HG02759 (cell line): ENCODE measurements at regions not wholly inside any gene's neighbourhood (a gene's known extent, or its start where the extent isn't known, plus 50 kb on each side); places are given as distances from the start of the nearest gene placed in this dataset.

ENCODE experiments used
- ATAC-seq: cut with Tn5 transposase; IDR thresholded peaks from one replicate; pipeline ENCODE4 v1.9.1; 2021; ENCODE audit warnings: mild to moderate bottlenecking, moderate library complexity; ENCODE audit not compliant: unreplicated experiment

- no peak for ATAC-seq
Observed at GRCh38 chr18:48488388-48488850, 50.4 kb upstream of the CTIF start.

DNA sequence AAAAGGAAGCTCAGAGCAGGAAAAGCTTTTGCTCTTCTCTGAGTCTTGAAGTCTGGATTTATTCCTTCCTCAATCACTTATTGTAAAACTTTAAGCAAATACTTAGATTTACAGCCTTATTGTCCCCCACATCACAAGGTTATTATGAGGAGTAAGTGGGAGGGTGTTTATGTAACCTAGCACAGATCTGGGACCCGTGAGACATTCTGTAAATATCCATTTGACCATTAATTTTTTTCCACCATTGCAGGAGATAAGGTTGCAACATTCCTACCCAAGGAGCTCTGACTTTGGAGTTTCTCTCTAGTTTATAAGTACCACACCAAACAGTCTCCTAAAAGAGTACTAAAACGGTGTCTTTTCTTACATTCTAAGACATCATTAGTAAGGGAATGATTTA lies 52.1 kb upstream of the CTIF start:
- ATAC-seq: no peak

DNA sequence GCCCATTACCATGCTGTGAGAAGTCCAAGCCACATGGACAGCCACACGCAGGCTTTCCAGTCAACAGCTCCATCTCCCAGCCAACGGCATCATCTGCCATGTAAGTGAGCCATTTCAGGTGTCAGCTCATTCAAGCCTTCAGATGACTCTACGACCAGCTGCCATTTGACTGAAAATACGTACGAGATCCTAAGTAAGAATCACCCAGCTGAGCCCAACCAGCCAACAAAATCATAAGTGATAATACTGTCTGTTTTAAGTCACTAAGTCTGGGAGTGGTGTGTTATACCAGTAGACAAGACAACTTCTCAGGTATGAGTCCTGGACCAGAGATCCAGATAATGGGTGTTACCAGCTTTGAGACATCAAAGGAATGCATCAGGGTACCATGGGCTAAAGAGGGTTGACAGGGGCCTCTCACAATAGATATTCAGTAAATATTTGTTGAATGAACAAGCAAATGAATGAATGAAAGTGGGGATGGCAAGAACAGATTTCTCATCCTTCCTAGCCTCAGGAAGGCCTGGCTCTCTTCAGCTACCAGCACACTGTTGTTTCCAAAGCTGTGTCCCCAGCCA lies 52.9 kb upstream of the CTIF start:
- ATAC-seq: no peak

GRCh38 chr18:48481092-48481491 lies 57.7 kb upstream of the CTIF start:
- ATAC-seq: no peak

DNA sequence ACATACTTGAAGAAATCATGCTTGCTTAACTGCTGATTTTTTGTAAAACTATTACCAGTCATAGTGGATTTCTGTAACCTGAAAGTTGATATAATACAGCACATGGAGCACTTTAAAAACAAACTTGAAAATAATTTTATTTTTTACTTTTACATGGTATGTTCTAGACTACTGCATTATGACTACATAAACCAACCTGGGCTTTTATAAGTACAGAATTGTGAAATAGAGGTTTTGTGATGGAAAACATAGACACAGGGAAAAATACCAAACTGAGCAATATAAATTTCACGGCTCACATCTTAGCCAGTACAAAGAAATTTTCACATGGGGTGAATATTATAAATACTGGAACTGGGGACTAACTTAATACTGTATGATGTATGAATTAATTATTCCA lies 59.3 kb upstream of the CTIF start:
- ATAC-seq: no peak

DNA sequence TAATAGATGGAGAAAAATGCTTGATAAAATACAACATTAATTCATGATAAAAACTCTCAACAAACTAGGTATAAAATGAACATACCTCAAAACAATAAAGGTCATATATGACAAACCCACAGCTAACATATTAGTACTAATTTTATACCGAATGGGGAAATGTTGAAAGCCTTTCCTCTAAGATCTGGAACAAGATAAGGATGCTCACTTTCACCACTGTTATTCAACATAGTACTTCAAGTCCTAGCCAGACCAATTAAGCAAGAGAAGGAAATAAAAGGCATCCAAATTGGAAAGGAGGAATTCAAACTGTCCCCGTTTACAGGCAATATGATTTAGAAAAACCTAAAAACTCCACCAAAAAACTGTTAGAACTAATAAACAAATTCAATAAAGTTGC lies 61.5 kb upstream of the CTIF start:
- ATAC-seq: no peak

GRCh38 chr18:48476550-48476917 lies 62.3 kb upstream of the CTIF start:
- ATAC-seq: no peak

DNA sequence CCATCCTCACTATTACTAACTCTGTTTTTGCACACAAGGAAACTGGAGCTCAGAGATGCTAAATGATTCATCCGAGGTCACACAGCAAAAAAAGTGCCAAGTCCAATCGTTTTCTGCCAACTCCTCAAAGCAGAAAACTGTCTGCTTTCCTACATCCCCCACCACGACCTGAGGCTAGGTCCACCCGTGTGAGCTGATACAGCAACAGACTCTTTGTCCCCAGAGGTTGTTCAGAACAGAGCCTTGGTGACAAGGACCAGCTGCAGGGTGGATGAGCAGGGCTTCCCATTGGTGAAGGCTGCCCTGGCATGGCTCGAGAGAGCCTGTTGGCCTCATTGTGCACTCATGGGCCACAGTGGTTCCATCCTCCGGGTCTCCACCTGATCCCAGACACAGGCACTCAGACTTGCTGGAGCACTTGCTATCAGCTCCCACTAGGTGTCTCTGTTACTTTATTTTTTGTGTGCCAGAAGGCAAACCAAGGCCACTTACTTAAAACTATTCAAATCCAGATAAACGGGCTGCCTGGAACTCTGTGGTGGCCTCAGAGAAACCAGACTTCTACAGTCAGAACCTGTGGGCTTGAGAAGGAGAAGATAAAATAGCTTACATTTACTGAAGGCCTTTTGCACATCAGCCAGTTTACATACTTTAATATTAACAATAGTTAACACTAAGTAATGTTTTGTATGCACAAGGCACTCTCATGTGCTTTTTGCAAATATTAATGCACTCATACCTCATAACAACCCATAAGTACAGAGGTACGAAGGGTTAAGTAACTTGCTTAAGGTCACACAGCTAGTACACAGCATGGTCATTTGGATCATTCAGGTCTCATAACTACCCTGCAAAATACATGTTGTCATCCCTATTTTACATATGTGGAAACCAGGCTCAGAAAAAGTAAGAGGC lies 62.9 kb upstream of the CTIF start:
- ATAC-seq: peak; percentile 45

GRCh38 chr18:48473816-48474215 lies 64.6 kb upstream of the ZBTB7C start:
- no peak for ATAC-seq

- no peak for ATAC-seq
Observed at GRCh38 chr18:48472610-48473009, 63.4 kb upstream of the ZBTB7C start.

- no peak for ATAC-seq
Observed at GRCh38 chr18:48470484-48471180, 61.4 kb upstream of the ZBTB7C start.

DNA sequence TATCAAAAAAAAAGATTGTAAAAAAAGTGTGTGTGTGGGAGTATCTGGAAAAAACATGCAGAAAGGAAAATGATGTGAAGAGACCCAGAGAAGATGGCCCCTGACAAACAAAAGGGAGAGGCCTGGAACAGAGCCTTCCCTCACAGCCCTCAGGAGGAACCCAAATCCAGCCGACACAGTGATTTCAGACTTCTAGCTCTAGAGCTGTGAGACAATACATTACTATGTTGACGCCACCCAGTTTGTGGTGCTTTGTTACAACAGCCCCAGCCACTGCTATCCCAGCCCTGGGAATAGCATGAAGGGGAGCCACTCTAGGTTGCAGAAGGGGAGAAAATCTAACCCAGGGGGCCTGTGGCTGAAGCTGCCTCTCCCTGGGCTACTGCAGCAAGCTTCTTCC lies 59.0 kb upstream of the ZBTB7C start:
- no peak for ATAC-seq

- no peak for ATAC-seq
Observed at GRCh38 chr18:48467231-48467630, 58.0 kb upstream of the ZBTB7C start.

GRCh38 chr18:48462510-48462909 lies 53.3 kb upstream of the ZBTB7C start:
- no peak for ATAC-seq

DNA sequence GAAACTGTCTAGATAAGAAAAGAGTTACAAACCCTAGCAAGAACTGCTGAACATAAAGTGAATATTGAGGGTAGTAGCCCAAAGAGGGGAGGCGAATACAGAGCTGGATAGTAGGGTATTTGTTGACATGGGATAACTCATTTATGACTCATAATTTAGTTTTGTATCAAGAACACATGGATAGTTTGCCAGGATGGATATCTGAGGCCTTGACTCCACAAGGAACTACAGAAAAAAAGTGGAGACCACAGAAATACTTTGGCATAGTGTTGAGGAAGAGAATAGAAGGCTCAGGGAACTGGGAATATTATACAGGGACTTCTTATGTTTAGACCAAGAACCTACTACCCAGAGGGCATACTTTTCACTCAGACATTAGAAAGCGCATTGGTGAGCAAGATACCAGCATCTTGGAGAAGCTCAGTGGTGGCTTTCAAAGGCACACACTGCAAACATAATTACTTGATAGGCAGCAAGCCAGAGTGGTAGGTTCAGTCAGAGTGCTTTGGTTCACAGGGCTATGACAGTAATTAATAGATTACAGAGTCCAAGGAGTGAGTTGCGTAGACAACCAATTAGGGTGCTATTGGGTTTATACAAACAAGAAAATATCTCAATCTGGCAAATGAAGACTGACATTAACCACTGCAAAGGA lies 51.9 kb upstream of the ZBTB7C start:
- ATAC-seq: no peak

DNA sequence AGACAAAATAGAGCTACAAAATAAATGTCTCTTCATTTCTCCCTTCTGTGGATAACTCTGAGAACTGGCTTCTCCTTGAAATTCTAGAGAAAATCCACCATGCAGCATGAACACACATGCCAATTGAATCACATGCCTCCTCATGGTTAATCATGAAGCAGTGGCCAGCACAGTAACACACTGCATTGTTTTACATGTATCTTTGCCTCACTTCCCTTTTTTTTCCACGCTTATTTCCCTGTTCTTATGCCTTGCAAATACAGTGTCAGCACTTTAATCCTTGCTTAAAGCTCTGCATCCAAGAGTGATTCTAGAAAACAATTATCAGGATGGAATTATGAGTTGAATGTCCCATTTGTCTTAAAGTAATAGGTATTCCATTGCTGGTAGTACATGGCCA lies 50.3 kb upstream of the ZBTB7C start:
- ATAC-seq: no peak

- ATAC-seq: no peak
Observed at GRCh38 chr18:48459016-48459415, 49.8 kb upstream of the ZBTB7C start.
